IMR-90 (cell line): ENCODE measurements at regions not wholly inside any gene's neighbourhood (a gene's known extent, or its start where the extent isn't known, plus 50 kb on each side); places are given as distances from the start of the nearest gene placed in this dataset.
A peak's percentile ranks its signal among the peaks of the same experiment; 100 is the strongest.

Experiments
- ATAC-seq: fragments of 200-7000 bp; cut with Tn5 transposase; 2 replicates; pipeline ENCODE4 v1.9.1; 2020; ENCODE audit warnings: low read depth, mild to moderate bottlenecking, moderate library complexity
- BruUV-seq: library from RNA; stranded (reverse); fragments of 400-500 nt; replicated peaks from 2 replicates; lab custom pipeline; 2021; lab: Mats Ljungman, UMichigan
- CTCF ChIA-PET: fragments of 300-600 bp; formaldehyde crosslinking; extraction: SDS; loops from one replicate; lab custom pipeline; 2021; ENCODE audit warnings: antibody characterized with exemption; lab: Yijun Ruan, JAX
- POLR2A ChIA-PET: fragments of 300-600 bp; sonication (Branson Sonifier 250); formaldehyde crosslinking; loops from one replicate; lab custom pipeline; 2022; ENCODE audit warnings: antibody characterized with exemption; ENCODE audit not compliant: unreplicated experiment; lab: Charles Lee
- DNase-seq: peaks from one replicate; pipeline ENCODE4 v3.0.0; 2013
- H2AFZ ChIP-seq: replicated peaks from 2 replicates; pipeline ENCODE3; 2013; ENCODE audit warnings: low read length, mild to moderate bottlenecking; ENCODE audit not compliant: poor library complexity
- H2AK5ac ChIP-seq: 2 replicates; pipeline ENCODE4 v1.6.1; 2013; ENCODE audit warnings: low read depth, low read length, inconsistent platforms
- H2AK9ac ChIP-seq: replicated peaks from 2 replicates; pipeline ENCODE3; 2013; ENCODE audit warnings: mild to moderate bottlenecking, low read depth, low read length, moderate library complexity; ENCODE audit not compliant: poor library complexity
- H2BK120ac ChIP-seq: 2 replicates; pipeline ENCODE4 v1.6.1; 2013; ENCODE audit warnings: low read depth, low read length, inconsistent platforms
- H2BK15ac ChIP-seq: 3 replicates; pipeline ENCODE4 v1.6.1; 2013; ENCODE audit warnings: low read depth, low read length, inconsistent platforms
- H2BK20ac ChIP-seq: 2 replicates; pipeline ENCODE4 v1.6.1; 2013; ENCODE audit warnings: low read depth, mild to moderate bottlenecking, inconsistent platforms, low read length, moderate library complexity
- H2BK5ac ChIP-seq: 2 replicates; pipeline ENCODE4 v1.6.1; 2013; ENCODE audit warnings: mild to moderate bottlenecking, low read depth, low read length, inconsistent platforms; ENCODE audit not compliant: poor library complexity, severe bottlenecking
- H3K14ac ChIP-seq: replicated peaks from 2 replicates; pipeline ENCODE4 v1.6.1; 2013; ENCODE audit warnings: low read depth, low read length, inconsistent platforms
- H3K18ac ChIP-seq: 2 replicates; pipeline ENCODE4 v1.6.1; 2013; ENCODE audit warnings: low read depth, low read length, control low read depth
- H3K23ac ChIP-seq: 2 replicates; pipeline ENCODE4 v1.6.1; 2013; ENCODE audit warnings: low read depth, low read length, inconsistent platforms
- H3K27ac ChIP-seq: 2 replicates; pipeline ENCODE4 v1.5.1; 2013; ENCODE audit warnings: mild to moderate bottlenecking, control low read depth, low read length; ENCODE audit not compliant: insufficient read depth
- H3K27me3 ChIP-seq: 2 replicates; pipeline ENCODE4 v1.6.1; 2013; ENCODE audit warnings: low read length; ENCODE audit not compliant: control insufficient read depth, insufficient read depth
- H3K36me3 ChIP-seq: 2 replicates; pipeline ENCODE4 v1.6.1; 2013; ENCODE audit warnings: low read length, mixed read lengths; ENCODE audit not compliant: control insufficient read depth, insufficient read depth
- H3K4ac ChIP-seq: 2 replicates; pipeline ENCODE4 v1.6.1; 2013; ENCODE audit warnings: low read depth, low read length, inconsistent platforms
- H3K4me1 ChIP-seq: 2 replicates; pipeline ENCODE4 v1.6.1; 2013; ENCODE audit warnings: low read length, mixed read lengths; ENCODE audit not compliant: control insufficient read depth, insufficient read depth
- H3K4me2 ChIP-seq: 2 replicates; pipeline ENCODE4 v1.6.1; 2013; ENCODE audit warnings: low read depth, mild to moderate bottlenecking, control low read depth, low read length, moderate library complexity
- H3K4me3 ChIP-seq: 2 replicates; pipeline ENCODE4 v1.5.1; 2013; ENCODE audit warnings: low read depth, mild to moderate bottlenecking, control low read depth, low read length, moderate library complexity; ENCODE audit not compliant: insufficient read depth
- H3K56ac ChIP-seq: 2 replicates; pipeline ENCODE4 v1.6.1; 2013; ENCODE audit warnings: low read length, inconsistent platforms; ENCODE audit not compliant: insufficient read depth; ENCODE audit errors: extremely low read depth
- H3K79me1 ChIP-seq, 2 experiments: 2 replicates each; pipeline ENCODE4 v1.6.1; 2013; ENCODE audit warnings: low read length in 2 of 2, inconsistent platforms in 1 of 2, low read depth in 1 of 2
- H3K9ac ChIP-seq: 2 replicates; pipeline ENCODE4 v1.6.1; 2013; ENCODE audit warnings: low read depth, low read length, control low read depth
- H3K9me1 ChIP-seq: 2 replicates; pipeline ENCODE4 v1.6.1; 2013; ENCODE audit warnings: low read length, inconsistent platforms; ENCODE audit not compliant: insufficient read depth
- H3K9me3 ChIP-seq: 2 replicates; pipeline ENCODE4 v1.6.1; 2013; ENCODE audit warnings: low read length; ENCODE audit not compliant: control insufficient read depth, insufficient read depth
- H4K20me1 ChIP-seq: 2 replicates; pipeline ENCODE4 v1.6.1; 2013; ENCODE audit warnings: low read length, inconsistent platforms; ENCODE audit not compliant: insufficient read depth
- H4K5ac ChIP-seq: 2 replicates; pipeline ENCODE4 v1.6.1; 2013; ENCODE audit warnings: mild to moderate bottlenecking, low read depth, low read length, control low read depth
- H4K8ac ChIP-seq, 2 experiments: 2 replicates each; pipeline ENCODE4 v1.6.1; 2013; ENCODE audit warnings: low read depth in 2 of 2, low read length in 2 of 2, control low read depth in 1 of 2, inconsistent platforms in 1 of 2
- H4K91ac ChIP-seq: 2 replicates; pipeline ENCODE4 v1.6.1; 2013; ENCODE audit warnings: low read depth, low read length, inconsistent platforms; ENCODE audit not compliant: insufficient read depth
- BHLHE40 ChIP-seq: fragments of 150-350 bp; IDR thresholded peaks from 2 replicates; pipeline ENCODE4 v1.6.1; 2016; ENCODE audit warnings: mild to moderate bottlenecking, low read depth, low read length
- CTCF ChIP-seq: conservative IDR thresholded peaks from 2 replicates; pipeline ENCODE4 v1.5.1; 2012; ENCODE audit warnings: mild to moderate bottlenecking, low read depth, low read length, improper control_type of control experiment
- ELK1 ChIP-seq: fragments of 150-350 bp; IDR thresholded peaks from 2 replicates; pipeline ENCODE4 v1.6.1; 2016; ENCODE audit warnings: low read depth, mild to moderate bottlenecking, low read length, moderate library complexity, borderline replicate concordance
- MAZ ChIP-seq: IDR thresholded peaks from 2 replicates; pipeline ENCODE4 v1.6.1; 2012; ENCODE audit warnings: low read depth, mild to moderate bottlenecking, low read length, improper control_type of control experiment, moderate library complexity, borderline replicate concordance
- MXI1 ChIP-seq: IDR thresholded peaks from 2 replicates; pipeline ENCODE4 v1.6.1; 2012; ENCODE audit warnings: low read depth, mild to moderate bottlenecking, low read length, moderate library complexity, borderline replicate concordance
- RCOR1 ChIP-seq: IDR thresholded peaks from 2 replicates; pipeline ENCODE4 v1.6.1; 2012; ENCODE audit warnings: mild to moderate bottlenecking, low read length, improper control_type of control experiment; ENCODE audit not compliant: insufficient replicate concordance
- SMC3 ChIP-seq: fragments of 150-350 bp; IDR thresholded peaks from 2 replicates; pipeline ENCODE4 v1.6.1; 2016; ENCODE audit warnings: low read depth, mild to moderate bottlenecking, antibody characterized with exemption, low read length, moderate library complexity
- USF2 ChIP-seq: fragments of 150-350 bp; IDR thresholded peaks from 2 replicates; pipeline ENCODE4 v1.6.1; 2017; ENCODE audit warnings: mild to moderate bottlenecking, antibody characterized with exemption, low read length, low read depth
- WGBS, 2 experiments: methylation state at CpG; one replicate each; pipeline versions ENCODE4 v1.1.5 to v1.1.7; 2013; ENCODE audit warnings: missing lambda C conversion rate in 2 of 2; ENCODE audit not compliant: insufficient read length in 1 of 2; ENCODE audit errors: extremely low coverage in 2 of 2; 5-methylcytosine and 5-hydroxymethylcytosine counted together
- dilution Hi-C: fragments of 300-500 bp; cut with HindIII; formaldehyde crosslinking; loops from one replicate; pipeline ENCODE4 v1.14.3; 2018; ENCODE audit warnings: low sequenced_read_pairs; ENCODE audit not compliant: unreplicated experiment
- in situ Hi-C: fragments of 300-500 bp; cut with MboI; formaldehyde crosslinking; loops from 3 replicates; pipeline ENCODE4 v1.14.3; 2019; ENCODE audit warnings: low sequenced_read_pairs, inconsistent platforms, mixed read lengths
- intact Hi-C: fragments of 100-400 bp; cut with micrococcal nuclease; formaldehyde crosslinking; loops from 2 replicates; pipeline ENCODE4 v1.10.0; 2022

GRCh38 chr15:38876211-38876610 lies 311.6 kb upstream of the RASGRP1 start:
- Histone ChIP-seq H3K9ac (peak overlapping the region; percentile 1; the same call in 1 of the 2 replicates), H4K5ac (peak overlapping the region; percentile 57), H2BK20ac (peak overlapping the region; percentile 82), H2BK120ac (peak overlapping the region; percentile 95), H3K4me1 (peaks cover 23% of the 10 kb centered on the region), H3K18ac (peak overlapping the region; percentile 59), H3K27me3 (no peaks in the 10 kb centered on the region), H3K79me1 (peaks cover 0 to 4% of the 10 kb centered on the region in 2 experiments; a peak in 1 of 4 replicates), H3K36me3 (no peaks in the 10 kb centered on the region), H2BK15ac (peak overlapping the region; percentile 55; the same call in 2 of the 3 replicates), H4K91ac (peak overlapping the region; percentile 83), H3K14ac (peak overlapping the region; percentile 66), H3K9me3 (no peaks in the 10 kb centered on the region), H3K9me1 (peaks cover 24% of the 10 kb centered on the region), H3K27ac (peak overlapping the region; percentile 80), H3K4me2 (no peak overlapping the region), H4K8ac (peak overlapping the region; percentile 15 to 59; a peak in 3 of 4 replicates), H2AK5ac (peak overlapping the region; percentile 75; the same call in 1 of the 2 replicates), H3K4me3 (no peak overlapping the region), H2BK5ac (peak overlapping the region; percentile 64), H3K56ac (no peak overlapping the region), H2AK9ac (peak overlapping the region; percentile 55), H3K4ac (peak overlapping the region; percentile 62), H3K23ac (peak overlapping the region; percentile 77; the same call in 1 of the 2 replicates), H2AFZ (peak overlapping the region; percentile 70), H4K20me1 (no peaks in the 10 kb centered on the region)
- no TSS peak for BruUV-seq
- POLR2A ChIA-PET = no interaction called here
- WGBS, 2 experiments = no CpG with 5 or more reads among the region's 6 CpGs
- in situ Hi-C loops = no loop called here
- ATAC-seq (no peak), DNase-seq (peak; percentile 35)
- intact Hi-C loops = no loop called here
- dilution Hi-C loops = no loop called here
- CTCF ChIA-PET = no interaction called here
- no peak for TF ChIP-seq SMC3
- TF ChIP-seq MAZ = no peak
- no peak for TF ChIP-seq RCOR1
- no peak for TF ChIP-seq USF2
- TF ChIP-seq ELK1 = no peak
- no peak for TF ChIP-seq BHLHE40
- no peak for TF ChIP-seq CTCF
- no peak for TF ChIP-seq MXI1
